HG03108 (cell line): ENCODE measurements at regions not wholly inside any gene's neighbourhood (a gene's known extent, or its start where the extent isn't known, plus 50 kb on each side); places are given as distances from the start of the nearest gene placed in this dataset.
"Not testable (repeated sequence)": the region's sequence is repeated elsewhere in the genome, so short reads cannot be mapped to it uniquely, and the experiment has no call there.

Experiments
- ATAC-seq: cut with Tn5 transposase; IDR thresholded peaks from one replicate; pipeline ENCODE4 v1.9.1; 2021; ENCODE audit warnings: moderate library complexity; ENCODE audit not compliant: unreplicated experiment

DNA sequence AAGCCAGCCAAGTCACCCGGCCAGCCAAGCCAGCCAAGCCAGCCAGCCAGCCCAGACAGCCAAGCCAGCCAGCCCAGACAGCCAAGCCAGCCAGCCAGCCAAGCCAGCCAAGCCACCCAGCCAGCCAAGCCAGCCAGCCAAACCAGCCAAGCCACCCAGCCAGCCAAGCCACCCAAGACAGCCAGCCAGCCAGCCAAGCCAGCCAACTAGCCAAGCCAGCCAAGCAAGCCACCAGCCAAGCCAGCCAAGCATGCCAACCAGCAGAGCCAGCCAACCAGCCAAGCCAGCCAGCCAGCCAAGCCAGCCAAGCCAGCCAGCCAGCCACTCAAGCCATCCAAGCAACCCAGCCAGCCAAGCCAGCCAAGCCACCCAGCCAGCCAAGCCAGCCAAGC is 323.1 kb upstream of the PLGLB2 start:
- ATAC-seq, result not testable (repeated sequence)

- ATAC-seq, result not testable (repeated sequence)
Observed at GRCh38 chr2:87425191-87425590, 322.7 kb upstream of the PLGLB2 start.

GRCh38 chr2:87425717-87426116 is 322.2 kb upstream of the PLGLB2 start:
- ATAC-seq, result not testable (repeated sequence)

- not testable (repeated sequence) for ATAC-seq
Observed at GRCh38 chr2:87428452-87429130, 319.3 kb upstream of the PLGLB2 start.

- not testable (repeated sequence) for ATAC-seq
Observed at GRCh38 chr2:87429206-87429930, 318.5 kb upstream of the PLGLB2 start.

- ATAC-seq, result not testable (repeated sequence)
Observed at GRCh38 chr2:87429931-87430275, 318.0 kb upstream of the PLGLB2 start.

DNA sequence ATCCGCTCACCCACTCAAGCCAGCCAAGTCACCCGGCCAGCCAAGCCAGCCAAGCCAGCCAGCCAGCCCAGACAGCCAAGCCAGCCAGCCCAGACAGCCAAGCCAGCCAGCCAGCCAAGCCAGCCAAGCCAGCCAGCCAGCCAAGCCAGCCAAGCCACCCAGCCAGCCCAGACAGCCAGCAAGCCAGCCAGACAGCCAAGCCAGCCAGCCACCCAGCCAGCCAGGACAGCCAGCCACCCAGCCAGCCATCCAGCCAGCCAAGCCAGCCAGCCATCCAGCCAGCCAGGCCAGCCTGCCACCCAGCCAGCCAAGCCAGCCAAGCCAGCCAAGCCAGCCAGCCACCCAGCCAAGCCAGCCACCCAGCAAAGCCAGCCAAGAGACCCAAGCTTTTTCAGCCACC is 316.8 kb upstream of the PLGLB2 start:
- ATAC-seq, result not testable (repeated sequence)

DNA sequence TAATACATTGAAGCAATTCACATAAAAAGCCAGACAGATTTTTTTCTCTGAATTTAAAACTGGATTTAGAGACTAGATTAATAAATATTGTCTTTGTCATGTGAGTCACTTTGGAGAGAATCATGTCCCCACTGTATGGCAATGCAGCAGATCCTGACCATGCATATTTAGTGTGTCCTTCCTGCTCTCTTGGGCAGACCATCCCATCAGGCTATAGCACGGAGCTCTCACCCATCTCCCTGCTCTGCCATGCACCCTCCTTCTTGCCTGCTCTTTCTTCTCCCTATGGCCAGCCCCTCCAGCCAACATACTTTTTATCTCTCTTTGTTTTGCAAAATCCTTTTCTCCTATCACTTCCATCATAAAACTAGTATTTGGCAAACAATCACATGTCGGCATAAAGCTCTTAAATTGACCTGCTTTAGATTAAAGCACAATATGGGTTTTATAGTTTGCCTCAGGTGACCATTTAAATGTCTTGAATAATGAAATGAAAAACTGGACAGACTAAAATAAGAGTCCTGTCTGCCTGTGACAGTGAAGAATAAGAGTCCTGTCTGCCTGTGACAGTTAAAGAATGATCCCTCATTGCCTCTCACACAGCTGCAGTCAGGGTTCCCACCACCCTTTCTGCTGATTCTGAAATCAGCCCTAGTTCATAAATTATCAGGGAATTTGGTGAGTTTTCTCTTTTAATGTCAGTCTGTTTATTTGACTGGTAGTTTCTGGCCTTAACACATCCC is 315.0 kb upstream of the PLGLB2 start:
- not testable (repeated sequence) for ATAC-seq

GRCh38 chr2:87436007-87436406 is 311.9 kb upstream of the PLGLB2 start:
- ATAC-seq, result not testable (repeated sequence)

GRCh38 chr2:87437701-87438260 is 310.1 kb upstream of the PLGLB2 start:
- ATAC-seq, result not testable (repeated sequence)

GRCh38 chr2:87438780-87439454 is 309.0 kb upstream of the PLGLB2 start:
- ATAC-seq, result not testable (repeated sequence)

GRCh38 chr2:87439617-87440204 is 308.2 kb upstream of the PLGLB2 start:
- not testable (repeated sequence) for ATAC-seq

DNA sequence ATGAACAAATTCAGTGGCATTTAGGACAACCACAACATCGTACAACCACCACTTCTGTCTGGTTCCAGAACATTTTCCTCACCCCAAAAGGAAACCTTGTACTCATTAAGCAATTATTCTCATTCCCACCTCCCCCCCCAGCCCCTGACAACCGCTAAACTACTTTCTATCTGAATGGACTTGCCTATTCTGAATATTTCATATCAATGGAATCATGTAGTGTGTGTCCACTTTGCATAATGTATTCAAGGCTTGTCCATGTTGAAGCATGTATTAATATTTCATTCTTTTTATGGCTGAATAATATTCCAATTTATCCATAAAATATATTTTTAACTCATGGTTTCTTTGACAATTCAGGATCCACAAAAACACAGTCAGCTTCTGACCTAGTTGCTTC is 307.2 kb upstream of the PLGLB2 start:
- ATAC-seq, result not testable (repeated sequence)

- not testable (repeated sequence) for ATAC-seq
Observed at GRCh38 chr2:87441375-87441774, 306.5 kb upstream of the PLGLB2 start.

DNA sequence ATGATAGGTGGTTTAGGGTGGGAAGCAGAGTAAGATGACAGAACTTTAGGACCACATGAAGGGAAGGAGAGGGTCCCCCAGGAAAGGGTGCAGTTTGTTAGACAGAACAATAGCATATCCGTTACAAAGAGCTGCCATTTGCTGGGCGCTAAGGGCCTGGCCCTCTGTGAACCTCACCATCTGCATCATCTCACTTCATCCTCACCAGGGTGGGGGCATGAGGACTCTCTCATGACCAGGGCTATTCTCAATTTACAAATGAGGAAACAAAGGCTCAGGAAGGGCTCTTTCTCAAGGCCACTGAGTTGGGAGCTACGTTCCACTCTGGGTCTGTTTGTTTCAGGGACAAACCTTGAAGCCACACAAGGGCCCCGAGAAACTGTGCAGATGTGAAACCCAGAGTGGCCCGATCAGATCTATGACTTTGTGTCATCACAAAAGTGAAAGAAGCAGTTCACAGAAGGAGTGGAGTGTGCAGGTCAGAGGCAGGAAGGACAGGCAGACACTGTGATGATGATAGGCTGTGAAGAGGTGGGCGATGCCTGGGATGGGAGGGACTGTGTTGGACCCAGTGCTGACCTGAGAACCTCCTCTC is 304.8 kb upstream of the PLGLB2 start:
- ATAC-seq, result peak; percentile 98

- not testable (repeated sequence) for ATAC-seq
Observed at GRCh38 chr2:87444951-87445350, 302.9 kb upstream of the PLGLB2 start.

- not testable (repeated sequence) for ATAC-seq
Observed at GRCh38 chr2:87445613-87446312, 302.1 kb upstream of the PLGLB2 start.

DNA sequence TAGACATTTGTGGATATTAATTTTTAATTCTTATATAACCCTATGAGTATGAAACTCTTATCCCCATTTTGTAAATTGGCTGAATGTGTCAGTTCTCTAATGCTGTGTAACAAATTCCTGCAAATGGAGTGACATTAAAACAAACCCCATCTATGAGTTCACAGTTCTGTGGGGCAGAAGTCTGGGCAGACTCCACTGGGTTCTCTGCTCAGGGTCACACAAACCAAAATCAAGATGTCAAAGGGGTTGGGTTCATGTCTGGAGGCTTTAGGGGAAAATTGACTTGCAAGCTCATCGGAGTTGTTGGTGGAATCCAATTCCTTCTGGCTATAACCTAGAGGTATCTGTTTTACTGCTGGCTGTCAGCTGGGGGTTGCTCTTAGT is 301.6 kb upstream of the PLGLB2 start:
- not testable (repeated sequence) for ATAC-seq

- not testable (repeated sequence) for ATAC-seq
Observed at GRCh38 chr2:87449462-87449980, 298.4 kb upstream of the PLGLB2 start.
